NCI-H1048 (cell line): ENCODE measurements at regions not wholly inside any gene's neighbourhood (a gene's known extent, or its start where the extent isn't known, plus 50 kb on each side); places are given as distances from the start of the nearest gene placed in this dataset.
"Not testable (repeated sequence)": the region's sequence is repeated elsewhere in the genome, so short reads cannot be mapped to it uniquely, and the experiment has no call there.

Source experiments
- DNase-seq: peaks from one replicate; lab custom pipeline; 2025; lab: John Stamatoyannopoulos, UW

- no peak for DNase-seq
These were observed 304.8 kb downstream of the CPS1 start for GRCh38 chr2:210861038-210861665.

GRCh38 chr2:210862283-210863065 lies 306.1 kb downstream of the CPS1 start:
- DNase-seq = no peak

GRCh38 chr2:210863283-210863682 lies 306.9 kb downstream of the CPS1 start:
- no peak for DNase-seq

GRCh38 chr2:210871566-210871965 lies 315.2 kb downstream of the CPS1 start:
- not testable (repeated sequence) for DNase-seq

- no peak for DNase-seq
These were observed 317.2 kb downstream of the CPS1 start for GRCh38 chr2:210873631-210874030.

GRCh38 chr2:210884227-210884626 lies 327.8 kb downstream of the CPS1 start:
- no peak for DNase-seq

GRCh38 chr2:210888035-210888434 lies 331.6 kb downstream of the CPS1 start:
- no peak for DNase-seq

- DNase-seq = no peak
These were observed 338.7 kb downstream of the CPS1 start for GRCh38 chr2:210895132-210895531.

- no peak for DNase-seq
These were observed 342.7 kb downstream of the CPS1 start for GRCh38 chr2:210899131-210899530.

- no peak for DNase-seq
These were observed 344.9 kb downstream of the CPS1 start for GRCh38 chr2:210901326-210901725.

GRCh38 chr2:210912779-210913178 lies 356.4 kb downstream of the CPS1 start:
- no peak for DNase-seq

GRCh38 chr2:210913461-210913860 lies 357.1 kb downstream of the CPS1 start:
- DNase-seq = no peak

- DNase-seq = no peak
These were observed 359.5 kb downstream of the CPS1 start for GRCh38 chr2:210915912-210916311.

GRCh38 chr2:210917465-210917864 lies 361.1 kb downstream of the CPS1 start:
- no peak for DNase-seq

- DNase-seq = no peak
These were observed 362.7 kb downstream of the CPS1 start for GRCh38 chr2:210919128-210919527.

GRCh38 chr2:210922419-210922818 lies 366.0 kb downstream of the CPS1 start:
- DNase-seq = no peak

- no peak for DNase-seq
These were observed 372.3 kb downstream of the CPS1 start for GRCh38 chr2:210928714-210929113.

GRCh38 chr2:210938228-210938627 lies 381.8 kb downstream of the CPS1 start:
- DNase-seq = no peak

- DNase-seq = no peak
These were observed 390.0 kb downstream of the CPS1 start for GRCh38 chr2:210946395-210946794.

- DNase-seq = not testable (repeated sequence)
These were observed 394.1 kb downstream of the CPS1 start for GRCh38 chr2:210950434-210951060.

- DNase-seq = no peak
These were observed 398.0 kb downstream of the CPS1 start for GRCh38 chr2:210954386-210954907.

- no peak for DNase-seq
These were observed 399.2 kb downstream of the CPS1 start for GRCh38 chr2:210955591-210955990.

GRCh38 chr2:210956101-210956500 lies 399.7 kb downstream of the CPS1 start:
- no peak for DNase-seq
